ENCODE measurements at regions not wholly inside any gene's neighbourhood (a gene's known extent, or its start where the extent isn't known, plus 50 kb on each side); places are given as distances from the start of the nearest gene placed in this dataset.

GRCh38 chr3:153442799-153443487 lies 280.9 kb downstream of the RAP2B start:
- 81% methylated on average over 3 of the region's 3 CpGs for WGBS (ENCODE audit: insufficient coverage, low coverage, low lambda C conversion rate, missing lambda C conversion rate)
- no peaks in the 10 kb centered on the region for H3K4me1 ChIP-seq
- H3K27me3 ChIP-seq = no peaks in the 10 kb centered on the region
- ATAC-seq = no peak
- no peaks in the 10 kb centered on the region for H3K36me3 ChIP-seq
- intact Hi-C loops (cut with DNase I) = no loop called here
- H3K9me3 ChIP-seq = no peaks in the 10 kb centered on the region
- H3K27ac ChIP-seq = no peak overlapping the region
- no peak for DNase-seq
- H3K4me3 ChIP-seq = no peak overlapping the region
- TF ChIP-seq POLR2A (IDR thresholded peaks at IDR 0.05) (no peak), CTCF (IDR thresholded peaks at IDR 0.05) (no peak)

GRCh38 chr3:153443961-153444360 lies 281.9 kb downstream of the RAP2B start:
- WGBS (ENCODE audit: insufficient coverage, low coverage, low lambda C conversion rate, missing lambda C conversion rate) = 30% methylated on average over 3 of the region's 3 CpGs
- DNase-seq = no peak
- no peaks in the 10 kb centered on the region for H3K9me3 ChIP-seq

GRCh38 chr3:153445817-153446216 lies 283.8 kb downstream of the RAP2B start:
- 40% methylated on average over 2 of the region's 2 CpGs for WGBS (ENCODE audit: insufficient coverage, low coverage, low lambda C conversion rate, missing lambda C conversion rate)

More at GRCh38 chr3:153443961-153444360, 281.9 kb downstream of the RAP2B start:
- Histone ChIP-seq H3K4me1 (no peaks in the 10 kb centered on the region), H3K27ac (no peak overlapping the region), H3K36me3 (no peaks in the 10 kb centered on the region), H3K4me3 (no peak overlapping the region), H3K27me3 (no peaks in the 10 kb centered on the region)
- TF ChIP-seq CTCF (IDR thresholded peaks at IDR 0.05) (peak in 1 of 4 donors; percentile 7), POLR2A (IDR thresholded peaks at IDR 0.05) (no peak)
- intact Hi-C loops (cut with DNase I) = no loop called here
- ATAC-seq = no peak

GRCh38 chr3:153448151-153448829 lies 286.3 kb downstream of the RAP2B start:
- DNase-seq (no peak), ATAC-seq (peak in 2 of 4 donors; percentile 34 to 54)
- Histone ChIP-seq H3K4me1 (no peaks in the 10 kb centered on the region), H3K9me3 (no peaks in the 10 kb centered on the region), H3K36me3 (no peaks in the 10 kb centered on the region), H3K27ac (no peak overlapping the region), H3K4me3 (no peak overlapping the region), H3K27me3 (no peaks in the 10 kb centered on the region)
- no peak for TF ChIP-seq POLR2A (IDR thresholded peaks at IDR 0.05)
- TF ChIP-seq CTCF (IDR thresholded peaks at IDR 0.05) = no peak
- intact Hi-C loops (cut with DNase I) = no loop called here
- 28% methylated on average over 5 of the region's 5 CpGs for WGBS (ENCODE audit: insufficient coverage, low coverage, low lambda C conversion rate, missing lambda C conversion rate)

More at GRCh38 chr3:153445817-153446216, 283.8 kb downstream of the RAP2B start:
- Histone ChIP-seq H3K36me3 (no peaks in the 10 kb centered on the region), H3K27ac (no peak overlapping the region), H3K4me3 (no peak overlapping the region), H3K9me3 (no peaks in the 10 kb centered on the region), H3K4me1 (no peaks in the 10 kb centered on the region), H3K27me3 (no peaks in the 10 kb centered on the region)
- TF ChIP-seq CTCF (IDR thresholded peaks at IDR 0.05) = no peak
- TF ChIP-seq POLR2A (IDR thresholded peaks at IDR 0.05) = no peak
- no peak for ATAC-seq
- DNase-seq = no peak
- intact Hi-C loops (cut with DNase I) = no loop called here
